GM12878 (cell line): ENCODE measurements at regions not wholly inside any gene's neighbourhood (a gene's known extent, or its start where the extent isn't known, plus 50 kb on each side); places are given as distances from the start of the nearest gene placed in this dataset.

Source experiments
- ATAC-seq: fragments of 200-7000 bp; cut with Tn5 transposase; 3 replicates; pipeline ENCODE4 v1.9.1; 2020; ENCODE audit warnings: mild to moderate bottlenecking, moderate library complexity
- BruUV-seq: library from RNA; stranded (reverse); fragments of 400-500 nt; replicated peaks from 2 replicates; lab custom pipeline; 2021; lab: Mats Ljungman, UMichigan
- CTCF ChIA-PET: fragments of 300-600 bp; sonication (Branson Sonifier 250); formaldehyde crosslinking; extraction: SDS; loops from one replicate; lab custom pipeline; 2021; ENCODE audit warnings: inconsistent platforms; lab: Yijun Ruan, JAX
- POLR2A ChIA-PET: fragments of 350-600 bp; formaldehyde crosslinking; extraction: SDS; loops from one replicate; lab custom pipeline; 2021; ENCODE audit warnings: inconsistent platforms; lab: Charles Lee
- RAD21 ChIA-PET: fragments of 300-600 bp; sonication (Branson Sonifier 250); formaldehyde crosslinking; loops from one replicate; lab custom pipeline; 2023; ENCODE audit warnings: antibody characterized with exemption; ENCODE audit not compliant: unreplicated experiment; lab: Charles Lee
- SMC1A ChIA-PET: fragments of 300-600 bp; sonication (Branson Sonifier 250); formaldehyde crosslinking; loops from one replicate; lab custom pipeline; 2023; ENCODE audit not compliant: unreplicated experiment, uncharacterized antibody; lab: Charles Lee
- DNase-seq: peaks from one replicate; pipeline ENCODE4 v3.0.0-alpha.2; 2011; ENCODE audit warnings: low read depth, low spot score
- FAIRE-seq: peaks from 3 replicates; lab custom pipeline; 2011; peaks lifted over from hg19 to GRCh38; lab: Jason Lieb, UNC
- H2AFZ ChIP-seq: 2 replicates; pipeline ENCODE4 v1.6.0; 2011; ENCODE audit warnings: low read depth, low read length, control low read depth; ENCODE audit not compliant: control insufficient read depth
- H3K27ac ChIP-seq: 2 replicates; pipeline ENCODE4 v1.5.1; 2011; ENCODE audit warnings: control low read depth; ENCODE audit not compliant: control insufficient read depth, insufficient read depth
- H3K27me3 ChIP-seq, 2 experiments: replicated peaks in 1 of 2; 2 replicates each; pipeline versions ENCODE4 v1.6.0 to v1.6.1; 2011; ENCODE audit warnings: low read length in 1 of 2; ENCODE audit not compliant: control insufficient read depth in 2 of 2, insufficient read depth in 2 of 2
- H3K36me3 ChIP-seq, 2 experiments: 2 replicates each; pipeline ENCODE4 v1.5.1; 2011; ENCODE audit warnings: low read length in 1 of 2; ENCODE audit not compliant: control insufficient read depth in 2 of 2, insufficient read depth in 2 of 2
- H3K4me1 ChIP-seq: 2 replicates; pipeline ENCODE4 v1.6.1; 2011; ENCODE audit warnings: mild to moderate bottlenecking, low read length, moderate library complexity, mixed read lengths; ENCODE audit not compliant: control insufficient read depth, insufficient read depth
- H3K4me2 ChIP-seq: 2 replicates; pipeline ENCODE4 v1.6.0; 2011; ENCODE audit warnings: control low read depth; ENCODE audit not compliant: control insufficient read depth, insufficient read depth
- H3K4me3 ChIP-seq: fragments of 200-600 bp; sonication (generic); 2 replicates; pipeline ENCODE4 v1.5.1; 2016
- H3K79me2 ChIP-seq: 2 replicates; pipeline ENCODE4 v1.6.0; 2011; ENCODE audit warnings: low read length; ENCODE audit not compliant: control insufficient read depth, insufficient read depth
- H3K9ac ChIP-seq: 2 replicates; pipeline ENCODE4 v1.8.0; 2011; ENCODE audit warnings: low read length, control low read depth, mixed read lengths; ENCODE audit not compliant: control insufficient read depth, insufficient read depth
- H3K9me3 ChIP-seq: replicated peaks from 3 replicates; pipeline ENCODE4 v1.5.1; 2011; ENCODE audit warnings: mild to moderate bottlenecking, low read length; ENCODE audit not compliant: control insufficient read depth, insufficient read depth
- H4K20me1 ChIP-seq: 2 replicates; pipeline ENCODE4 v1.6.0; 2011; ENCODE audit not compliant: control insufficient read depth, insufficient read depth
- ATF7 ChIP-seq: fragments of 450-650 bp; IDR thresholded peaks from 2 replicates; pipeline ENCODE4 v1.6.1; 2016; ENCODE audit warnings: low read depth, mild to moderate bottlenecking
- BMI1 ChIP-seq: fragments of 450-650 bp; IDR thresholded peaks from 2 replicates; pipeline ENCODE4 v1.6.1; 2016; ENCODE audit warnings: mild to moderate bottlenecking, moderate library complexity, borderline replicate concordance
- CEBPZ ChIP-seq: fragments of 150-350 bp; IDR thresholded peaks from 2 replicates; pipeline ENCODE4 v1.6.1; 2016; ENCODE audit warnings: low read depth, low read length
- CHD1 ChIP-seq: IDR thresholded peaks from 2 replicates; pipeline ENCODE4 v1.6.1; 2012; ENCODE audit warnings: low read depth, low read length, improper control_type of control experiment
- ETV6 ChIP-seq, 2 experiments: fragments of 450-650 bp in 1 of 2; IDR thresholded peaks in 1 of 2; conservative IDR thresholded peaks in 1 of 2; 2 replicates each; pipeline ENCODE4 v1.6.1; 2014; ENCODE audit warnings: antibody characterized with exemption in 1 of 2, borderline replicate concordance in 1 of 2, low read depth in 1 of 2, mild to moderate bottlenecking in 1 of 2, moderate library complexity in 1 of 2
- KDM1A ChIP-seq: fragments of 200-600 bp; sonication (generic); IDR thresholded peaks from 2 replicates; pipeline ENCODE4 v1.6.1; 2016; ENCODE audit warnings: borderline replicate concordance
- MTA2 ChIP-seq: fragments of 450-650 bp; IDR thresholded peaks from 2 replicates; pipeline ENCODE4 v1.6.1; 2016; ENCODE audit warnings: low read depth, mild to moderate bottlenecking, moderate library complexity
- NFYA ChIP-seq: IDR thresholded peaks from 2 replicates; pipeline ENCODE4 v1.6.1; 2011; ENCODE audit warnings: low read depth, mild to moderate bottlenecking, low read length, improper control_type of control experiment, borderline replicate concordance
- PML ChIP-seq: IDR thresholded peaks from 2 replicates; pipeline ENCODE4 v1.6.1; 2012; ENCODE audit warnings: low read length, inconsistent platforms
- POLR2A ChIP-seq: IDR thresholded peaks from 2 replicates; pipeline ENCODE4 v1.6.1; 2011; ENCODE audit warnings: low read depth, mild to moderate bottlenecking, low read length
- POLR2AphosphoS5 ChIP-seq: IDR thresholded peaks from 2 replicates; pipeline ENCODE4 v1.6.1; 2011; ENCODE audit warnings: mild to moderate bottlenecking, low read length, inconsistent platforms
- RB1 ChIP-seq: fragments of 450-650 bp; formaldehyde crosslinking; IDR thresholded peaks from 2 replicates; pipeline ENCODE4 v1.6.1; 2017; ENCODE audit warnings: mild to moderate bottlenecking, borderline replicate concordance
- SREBF1 ChIP-seq: IDR thresholded peaks from 2 replicates; pipeline ENCODE4 v1.6.1; 2012; ENCODE audit warnings: mild to moderate bottlenecking, low read length
- STAT3 ChIP-seq: IDR thresholded peaks from 2 replicates; pipeline ENCODE4 v1.6.1; 2011; ENCODE audit warnings: low read depth, low read length, improper control_type of control experiment
- TBL1XR1 ChIP-seq: IDR thresholded peaks from 2 replicates; pipeline ENCODE4 v1.6.1; 2012; ENCODE audit warnings: low read depth, low read length, improper control_type of control experiment
- WGBS: methylation state at CpG from one replicate; pipeline ENCODE4 v1.1.6; 2016; ENCODE audit warnings: low lambda C conversion rate; ENCODE audit not compliant: insufficient replicate concordance, insufficient coverage; ENCODE audit errors: missing lambda C conversion rate; 5-methylcytosine and 5-hydroxymethylcytosine counted together
- in situ Hi-C: fragments of 300-500 bp; cut with MboI; formaldehyde crosslinking; loops from 9 replicates; pipeline ENCODE4 v1.14.3; 2018; ENCODE audit warnings: mixed read lengths
- intact Hi-C: fragments of 100-400 bp; cut with micrococcal nuclease; formaldehyde crosslinking; loops from one replicate; pipeline ENCODE4 v1.14.2; 2022; ENCODE audit not compliant: unreplicated experiment

- intact Hi-C loops (no loop called here), in situ Hi-C loops (no loop called here)
- no peak for FAIRE-seq
- Histone ChIP-seq H3K9me3 (no peaks in the 10 kb centered on the region), H3K36me3 (no peaks in the 10 kb centered on the region), H3K79me2 (no peaks in the 10 kb centered on the region)
- RAD21 ChIA-PET, result no interaction called here
- no peak for ATAC-seq
- POLR2A ChIA-PET, result no interaction called here
- TF ChIP-seq KDM1A, result no peak
- no peak for TF ChIP-seq PML
- TF ChIP-seq TBL1XR1, result no peak
- TF ChIP-seq POLR2A, result no peak
- TF ChIP-seq CEBPZ, result no peak
- TF ChIP-seq ATF7, result no peak
- no peak for TF ChIP-seq POLR2AphosphoS5
- TF ChIP-seq STAT3, result no peak
- TF ChIP-seq MTA2, result no peak
- no peak for TF ChIP-seq CHD1
- TF ChIP-seq ETV6 (conservative IDR thresholded peaks at IDR 0.05 in 1 of 2, IDR thresholded peaks at IDR 0.05 in 1 of 2; ENCODE audit: borderline replicate concordance in 1 of 2, low read depth in 1 of 2), result no peak
- no peak for TF ChIP-seq SREBF1
- TF ChIP-seq BMI1, result no peak
- no peak for TF ChIP-seq RB1
- TF ChIP-seq NFYA, result no peak
- TF ChIP-seq, all 136 proteins: peak for 0
- WGBS, result 25% methylated on average over 5 of the region's 5 CpGs
- DNase-seq, result no peak
- SMC1A ChIA-PET, result interaction anchor here (0.8 kb wide), 1 partner anchor 247 kb away, joined by 3 read pairs; no protein-coding TSS in a partner anchor
- Histone ChIP-seq H3K27me3 (no peaks in the 10 kb centered on the region), H3K27ac (no peak overlapping the region), H4K20me1 (no peaks in the 10 kb centered on the region), H3K4me2 (no peak overlapping the region), H3K4me1 (no peaks in the 10 kb centered on the region), H2AFZ (no peak overlapping the region), H3K9ac (no peak overlapping the region), H3K4me3 (no peak overlapping the region)
- BruUV-seq, result no TSS peak
- CTCF ChIA-PET, result no interaction called here
Observed at GRCh38 chr17:63134867-63135266, 168.8 kb downstream of the TANC2 start.
